ENCODE measurements at regions not wholly inside any gene's neighbourhood (a gene's known extent, or its start where the extent isn't known, plus 50 kb on each side); places are given as distances from the start of the nearest gene placed in this dataset.

- no peak for DNase-seq
- no peak for TF ChIP-seq GATA1 (IDR thresholded peaks at IDR 0.05; ENCODE audit: low read depth, low read length)
- no peak for TF ChIP-seq POLR2A (IDR thresholded peaks at IDR 0.05; ENCODE audit: low read length)
Observed at GRCh38 chr7:53771701-53772100, 736.3 kb downstream of the POM121L12 start.

DNA sequence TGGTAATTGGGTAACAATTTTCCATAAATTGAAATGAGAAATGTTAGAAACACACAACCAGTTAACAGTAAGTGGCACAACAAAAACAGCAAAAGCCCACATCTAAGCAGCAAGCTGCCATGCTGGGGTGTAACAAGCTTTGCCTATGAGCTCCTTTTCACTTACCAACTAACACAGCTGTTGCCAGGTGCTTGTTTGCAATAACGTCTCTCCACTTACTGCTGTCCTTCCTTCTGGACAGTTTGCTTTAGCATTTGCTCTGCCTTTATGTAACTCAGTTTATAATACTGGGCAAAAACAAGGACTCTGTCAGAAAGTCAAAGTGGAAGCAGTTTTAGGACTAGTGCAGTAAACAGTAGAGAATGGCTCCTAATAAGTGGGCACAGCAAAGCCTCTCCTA is 740.9 kb downstream of the POM121L12 start:
- no peak for TF ChIP-seq GATA1 (IDR thresholded peaks at IDR 0.05; ENCODE audit: low read depth, low read length)
- TF ChIP-seq POLR2A (IDR thresholded peaks at IDR 0.05; ENCODE audit: low read length): no peak
- DNase-seq: no peak

GRCh38 chr7:53789741-53790140 is 752.4 kb upstream of the VSTM2A start:
- no peak for DNase-seq
- TF ChIP-seq POLR2A (IDR thresholded peaks at IDR 0.05; ENCODE audit: low read length) (no peak), GATA1 (IDR thresholded peaks at IDR 0.05; ENCODE audit: low read depth, low read length) (no peak)

DNA sequence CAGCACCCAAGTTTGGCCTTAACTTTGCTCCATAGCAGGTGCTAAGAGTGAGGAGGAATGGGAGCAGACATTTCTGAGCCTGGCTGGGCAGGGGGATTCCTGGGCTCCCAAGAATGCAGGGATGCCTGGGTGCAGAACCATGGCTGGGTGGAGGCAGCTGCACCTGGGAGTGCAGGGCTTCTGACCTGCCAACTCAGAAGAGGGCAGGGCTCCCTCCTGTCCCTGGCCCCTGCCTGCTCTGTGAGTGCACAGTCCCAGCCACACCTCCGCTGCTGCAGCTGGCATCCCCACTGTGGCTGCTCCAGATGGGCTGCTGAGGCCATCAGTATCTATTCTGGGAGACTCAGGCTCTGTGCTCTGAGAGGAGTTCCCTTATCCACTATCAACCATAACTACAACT is 747.4 kb upstream of the VSTM2A start:
- TF ChIP-seq POLR2A (IDR thresholded peaks at IDR 0.05; ENCODE audit: low read length) (no peak), GATA1 (IDR thresholded peaks at IDR 0.05; ENCODE audit: low read depth, low read length) (no peak)

DNA sequence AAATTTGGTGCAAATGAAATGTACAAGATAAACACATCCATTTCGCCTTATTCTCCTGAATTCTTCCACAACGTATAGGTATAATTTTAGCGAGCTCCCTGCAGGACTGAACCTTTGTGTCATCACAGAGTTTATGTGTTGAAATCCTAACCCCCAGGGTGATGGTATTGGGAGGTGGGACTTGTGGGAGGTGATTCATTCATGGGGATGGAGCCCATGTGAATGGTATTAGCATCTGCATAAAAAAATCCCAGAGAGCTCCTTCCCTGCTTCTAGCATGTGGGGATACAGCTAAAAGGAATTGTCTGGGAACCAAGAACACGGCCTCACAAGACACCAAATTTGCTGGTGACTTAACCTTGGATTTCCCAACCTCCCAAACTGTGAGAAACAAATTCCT is 741.4 kb upstream of the VSTM2A start:
- TF ChIP-seq GATA1 (IDR thresholded peaks at IDR 0.05; ENCODE audit: low read depth, low read length) (no peak), POLR2A (IDR thresholded peaks at IDR 0.05; ENCODE audit: low read length) (no peak)
- DNase-seq: no peak

More for the DNA sequence above, 747.4 kb upstream of the VSTM2A start:
- no peak for DNase-seq

DNA sequence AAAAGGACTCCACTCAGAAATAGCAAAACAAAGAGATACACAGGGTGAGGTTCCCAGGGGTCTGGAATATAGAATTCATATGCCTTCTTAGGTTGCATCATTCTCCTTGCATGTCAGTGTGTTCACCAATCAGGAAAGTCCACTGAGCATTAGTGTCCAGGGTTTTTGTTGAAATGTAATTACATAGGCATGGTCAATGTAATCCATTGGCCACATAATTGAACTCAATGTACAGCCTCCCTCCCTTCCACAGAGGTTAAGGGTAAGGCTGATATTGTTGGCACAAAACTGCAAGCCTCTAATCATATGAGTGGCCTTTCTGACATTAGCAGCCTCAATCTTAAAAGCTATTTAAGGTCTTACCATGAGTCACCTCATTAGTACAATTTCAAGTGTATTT is 736.1 kb upstream of the VSTM2A start:
- TF ChIP-seq POLR2A (IDR thresholded peaks at IDR 0.05; ENCODE audit: low read length) (no peak), GATA1 (IDR thresholded peaks at IDR 0.05; ENCODE audit: low read depth, low read length) (no peak)

DNA sequence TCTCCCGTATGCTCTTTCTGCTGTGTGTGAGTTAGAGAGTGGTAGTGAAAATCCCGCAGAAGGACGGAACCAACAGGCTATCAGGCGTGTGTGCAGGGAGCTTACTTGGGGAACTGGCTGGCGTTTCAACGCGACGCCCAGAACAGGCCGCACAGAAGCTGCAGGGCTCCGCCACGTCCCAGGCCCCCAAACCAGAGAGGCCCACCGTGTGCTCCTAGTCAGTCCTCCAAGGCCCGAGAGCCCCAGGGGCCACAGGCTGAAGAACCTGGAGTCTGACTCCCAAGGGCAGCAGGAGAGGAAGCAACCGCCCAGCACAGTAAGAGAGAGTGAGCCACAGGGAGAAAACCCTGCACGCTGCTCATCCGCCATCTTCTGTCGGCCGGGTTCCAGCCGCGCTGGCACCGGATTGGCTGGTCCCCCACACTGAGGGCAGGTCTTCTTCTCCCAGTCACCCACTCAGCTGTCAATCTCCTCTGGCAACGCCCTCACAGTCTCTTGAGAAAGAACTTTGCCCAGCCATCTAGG is 730.6 kb upstream of the VSTM2A start:
- TF ChIP-seq POLR2A (IDR thresholded peaks at IDR 0.05; ENCODE audit: low read length): no peak
- no peak for TF ChIP-seq GATA1 (IDR thresholded peaks at IDR 0.05; ENCODE audit: low read depth, low read length)
- no peak for DNase-seq

More for the DNA sequence above, 736.1 kb upstream of the VSTM2A start:
- no peak for DNase-seq

- TF ChIP-seq POLR2A (IDR thresholded peaks at IDR 0.05; ENCODE audit: low read length): no peak
- TF ChIP-seq GATA1 (IDR thresholded peaks at IDR 0.05; ENCODE audit: low read depth, low read length): no peak
- no peak for DNase-seq
Observed at GRCh38 chr7:53812135-53812534, 730.0 kb upstream of the VSTM2A start.

- no peak for TF ChIP-seq POLR2A (IDR thresholded peaks at IDR 0.05; ENCODE audit: low read length)
- TF ChIP-seq GATA1 (IDR thresholded peaks at IDR 0.05; ENCODE audit: low read depth, low read length): no peak
- no peak for DNase-seq
Observed at GRCh38 chr7:53835301-53835700, 706.9 kb upstream of the VSTM2A start.

- DNase-seq: no peak
- no peak for TF ChIP-seq GATA1 (IDR thresholded peaks at IDR 0.05; ENCODE audit: low read depth, low read length)
- TF ChIP-seq POLR2A (IDR thresholded peaks at IDR 0.05; ENCODE audit: low read length): no peak
Observed at GRCh38 chr7:53877688-53878087, 664.5 kb upstream of the VSTM2A start.

DNA sequence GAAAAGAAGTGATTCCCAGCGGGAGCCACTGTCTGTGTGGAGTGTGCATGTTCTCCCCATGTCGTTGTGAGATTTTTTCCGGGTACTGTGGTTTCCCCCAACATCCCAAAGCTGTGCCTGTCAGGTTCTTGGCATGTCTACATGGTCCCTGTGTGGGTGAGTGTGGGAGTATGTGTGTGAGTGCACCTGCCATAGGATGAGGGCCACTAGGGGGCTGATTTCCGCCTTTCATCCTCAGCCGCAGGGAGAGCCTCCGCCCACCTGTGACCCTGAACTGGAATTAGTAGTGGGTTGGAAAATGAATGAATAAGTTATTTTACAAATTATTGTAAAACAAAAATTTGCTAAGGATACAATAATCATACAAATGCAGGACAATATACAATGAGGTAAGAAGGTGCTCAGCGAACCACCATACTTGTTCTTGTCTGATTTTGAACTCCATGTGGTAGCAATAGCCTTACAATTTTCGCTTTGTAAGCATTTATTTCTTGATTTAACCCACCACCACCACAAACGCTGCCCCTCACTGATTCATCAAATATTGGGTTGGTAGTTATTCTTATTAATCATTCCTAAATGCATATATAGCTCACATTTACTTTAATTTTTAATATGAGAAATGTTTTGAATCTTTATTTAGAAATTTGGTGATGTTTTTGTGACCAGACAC is 641.2 kb upstream of the VSTM2A start:
- no peak for TF ChIP-seq POLR2A (IDR thresholded peaks at IDR 0.05; ENCODE audit: low read length)
- no peak for TF ChIP-seq GATA1 (IDR thresholded peaks at IDR 0.05; ENCODE audit: low read depth, low read length)
- DNase-seq: no peak

DNA sequence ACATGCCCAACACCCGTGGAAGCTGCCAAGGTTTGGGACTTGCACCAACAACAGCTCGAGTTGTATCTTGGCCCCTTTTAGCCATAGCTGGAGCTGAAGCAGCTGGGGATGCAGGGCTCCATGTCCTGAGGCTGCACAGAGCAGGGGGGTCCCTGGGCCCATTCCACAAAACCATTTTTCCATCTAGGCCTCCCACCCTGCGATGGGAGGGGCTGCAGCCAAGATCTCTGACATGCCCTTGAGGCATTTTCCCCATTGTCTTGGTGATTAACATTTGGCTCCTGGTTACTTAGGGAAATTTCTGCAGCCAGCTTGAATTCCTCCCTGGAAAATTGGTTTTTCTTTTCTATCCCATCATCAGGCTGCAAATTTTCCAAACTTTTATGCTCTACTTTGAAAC is 637.8 kb upstream of the VSTM2A start:
- no peak for DNase-seq

GRCh38 chr7:53917637-53918036 is 624.5 kb upstream of the VSTM2A start:
- TF ChIP-seq GATA1 (IDR thresholded peaks at IDR 0.05; ENCODE audit: low read depth, low read length) (no peak), POLR2A (IDR thresholded peaks at IDR 0.05; ENCODE audit: low read length) (no peak)
- no peak for DNase-seq

More for the DNA sequence above, 637.8 kb upstream of the VSTM2A start:
- TF ChIP-seq POLR2A (IDR thresholded peaks at IDR 0.05; ENCODE audit: low read length) (no peak), GATA1 (IDR thresholded peaks at IDR 0.05; ENCODE audit: low read depth, low read length) (no peak)

- no peak for TF ChIP-seq GATA1 (IDR thresholded peaks at IDR 0.05; ENCODE audit: low read depth, low read length)
- TF ChIP-seq POLR2A (IDR thresholded peaks at IDR 0.05; ENCODE audit: low read length): no peak
- DNase-seq: no peak
Observed at GRCh38 chr7:53920011-53920410, 622.2 kb upstream of the VSTM2A start.

GRCh38 chr7:53940483-53940882 is 601.7 kb upstream of the VSTM2A start:
- TF ChIP-seq GATA1 (IDR thresholded peaks at IDR 0.05; ENCODE audit: low read depth, low read length) (no peak), POLR2A (IDR thresholded peaks at IDR 0.05; ENCODE audit: low read length) (no peak)
- no peak for DNase-seq
